GM12878 (cell line): ENCODE measurements at regions not wholly inside any gene's neighbourhood (a gene's known extent, or its start where the extent isn't known, plus 50 kb on each side); places are given as distances from the start of the nearest gene placed in this dataset.

Experiments used
- BCL11A ChIP-seq: IDR thresholded peaks from 2 replicates; pipeline ENCODE4 v1.6.1; 2011; ENCODE audit warnings: low read depth, low read length
- PML ChIP-seq: IDR thresholded peaks from 2 replicates; pipeline ENCODE4 v1.6.1; 2012; ENCODE audit warnings: low read length, inconsistent platforms
- POLR2A ChIP-seq: IDR thresholded peaks from 2 replicates; pipeline ENCODE4 v1.6.1; 2011; ENCODE audit warnings: low read depth, mild to moderate bottlenecking, low read length
- POLR2AphosphoS5 ChIP-seq: IDR thresholded peaks from 2 replicates; pipeline ENCODE4 v1.6.1; 2011; ENCODE audit warnings: mild to moderate bottlenecking, low read length, inconsistent platforms
- RAD51 ChIP-seq: fragments of 450-650 bp; IDR thresholded peaks from 2 replicates; pipeline ENCODE4 v1.6.1; 2016; ENCODE audit warnings: moderate library complexity, mild to moderate bottlenecking, inconsistent platforms
- SREBF2 ChIP-seq: IDR thresholded peaks from 2 replicates; pipeline ENCODE4 v1.6.1; 2012; ENCODE audit warnings: mild to moderate bottlenecking, low read length
- STAT1 ChIP-seq: fragments of 450-650 bp; conservative IDR thresholded peaks from 2 replicates; pipeline ENCODE4 v1.6.1; 2014; ENCODE audit warnings: antibody characterized with exemption, mild to moderate bottlenecking
- TAF1 ChIP-seq: IDR thresholded peaks from 2 replicates; pipeline ENCODE4 v1.6.1; 2011; ENCODE audit warnings: mild to moderate bottlenecking, low read depth, low read length, borderline replicate concordance
- TCF12 ChIP-seq: IDR thresholded peaks from 2 replicates; pipeline ENCODE4 v1.6.1; 2011; ENCODE audit warnings: low read depth, mild to moderate bottlenecking, low read length
- ZNF24 ChIP-seq: fragments of 450-650 bp; IDR thresholded peaks from 2 replicates; pipeline ENCODE4 v1.6.1; 2017; ENCODE audit warnings: antibody characterized with exemption, mild to moderate bottlenecking
- TF ChIP-seq, protein P1 (sequence below), 3 experiments: IDR thresholded peaks in 2 of 3; conservative IDR thresholded peaks in 1 of 3; 2 replicates each; pipeline ENCODE4 v1.5.1; 2011; ENCODE audit warnings: low read depth in 3 of 3, low read length in 3 of 3, mild to moderate bottlenecking in 3 of 3, control low read depth in 2 of 3, moderate library complexity in 2 of 3, inconsistent platforms in 1 of 3, mixed read lengths in 1 of 3; ENCODE audit not compliant: control insufficient read depth in 2 of 3, insufficient read depth in 1 of 3; ENCODE audit errors: extremely low read depth in 1 of 3
- TF ChIP-seq, protein P2 (sequence below): IDR thresholded peaks from 2 replicates; pipeline ENCODE4 v1.6.1; 2012; ENCODE audit warnings: low read depth, low read length, improper control_type of control experiment
- TF ChIP-seq, protein P3 (sequence below): fragments of 450-650 bp; IDR thresholded peaks from 2 replicates; pipeline ENCODE4 v1.6.1; 2016; ENCODE audit warnings: mild to moderate bottlenecking

DNA sequence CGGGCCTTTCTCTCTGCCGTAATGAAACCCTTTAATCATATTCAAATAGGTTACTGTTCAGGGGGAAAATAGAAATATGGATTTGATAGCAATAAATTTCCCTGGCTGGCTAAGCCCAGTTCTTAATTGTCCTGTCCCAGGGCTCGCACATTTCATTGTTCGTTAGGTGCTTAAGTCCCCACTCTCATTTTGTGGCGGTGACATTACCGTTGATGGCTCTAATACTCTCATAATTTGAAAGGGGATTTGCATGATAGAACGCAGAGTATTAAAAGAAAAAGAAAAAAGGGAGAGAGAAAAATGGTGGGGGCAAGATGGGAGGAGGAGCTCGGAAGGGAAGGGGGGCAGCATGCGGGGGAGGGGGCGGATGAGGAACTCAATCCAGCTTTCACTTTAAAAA, 79.1 kb upstream of the FOXP4 start:
- TF ChIP-seq, protein P1, sequence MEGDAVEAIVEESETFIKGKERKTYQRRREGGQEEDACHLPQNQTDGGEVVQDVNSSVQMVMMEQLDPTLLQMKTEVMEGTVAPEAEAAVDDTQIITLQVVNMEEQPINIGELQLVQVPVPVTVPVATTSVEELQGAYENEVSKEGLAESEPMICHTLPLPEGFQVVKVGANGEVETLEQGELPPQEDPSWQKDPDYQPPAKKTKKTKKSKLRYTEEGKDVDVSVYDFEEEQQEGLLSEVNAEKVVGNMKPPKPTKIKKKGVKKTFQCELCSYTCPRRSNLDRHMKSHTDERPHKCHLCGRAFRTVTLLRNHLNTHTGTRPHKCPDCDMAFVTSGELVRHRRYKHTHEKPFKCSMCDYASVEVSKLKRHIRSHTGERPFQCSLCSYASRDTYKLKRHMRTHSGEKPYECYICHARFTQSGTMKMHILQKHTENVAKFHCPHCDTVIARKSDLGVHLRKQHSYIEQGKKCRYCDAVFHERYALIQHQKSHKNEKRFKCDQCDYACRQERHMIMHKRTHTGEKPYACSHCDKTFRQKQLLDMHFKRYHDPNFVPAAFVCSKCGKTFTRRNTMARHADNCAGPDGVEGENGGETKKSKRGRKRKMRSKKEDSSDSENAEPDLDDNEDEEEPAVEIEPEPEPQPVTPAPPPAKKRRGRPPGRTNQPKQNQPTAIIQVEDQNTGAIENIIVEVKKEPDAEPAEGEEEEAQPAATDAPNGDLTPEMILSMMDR (IDR thresholded peaks at IDR 0.05 in 2 of 3, conservative IDR thresholded peaks at IDR 0.05 in 1 of 3; ENCODE audit: control insufficient read depth in 2 of 3, extremely low read depth in 1 of 3, insufficient read depth in 1 of 3, low read depth in 3 of 3, low read length in 3 of 3), result no peak
- TF ChIP-seq PML, result no peak
- TF ChIP-seq POLR2A, result no peak
- no peak for TF ChIP-seq TAF1
- no peak for TF ChIP-seq ZNF24
- TF ChIP-seq STAT1, result no peak
- no peak for TF ChIP-seq TCF12
- TF ChIP-seq, protein P2, sequence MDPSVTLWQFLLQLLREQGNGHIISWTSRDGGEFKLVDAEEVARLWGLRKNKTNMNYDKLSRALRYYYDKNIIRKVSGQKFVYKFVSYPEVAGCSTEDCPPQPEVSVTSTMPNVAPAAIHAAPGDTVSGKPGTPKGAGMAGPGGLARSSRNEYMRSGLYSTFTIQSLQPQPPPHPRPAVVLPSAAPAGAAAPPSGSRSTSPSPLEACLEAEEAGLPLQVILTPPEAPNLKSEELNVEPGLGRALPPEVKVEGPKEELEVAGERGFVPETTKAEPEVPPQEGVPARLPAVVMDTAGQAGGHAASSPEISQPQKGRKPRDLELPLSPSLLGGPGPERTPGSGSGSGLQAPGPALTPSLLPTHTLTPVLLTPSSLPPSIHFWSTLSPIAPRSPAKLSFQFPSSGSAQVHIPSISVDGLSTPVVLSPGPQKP, result no peak
- TF ChIP-seq POLR2AphosphoS5, result no peak
- no peak for TF ChIP-seq BCL11A
- TF ChIP-seq RAD51, result no peak
- TF ChIP-seq, protein P3, sequence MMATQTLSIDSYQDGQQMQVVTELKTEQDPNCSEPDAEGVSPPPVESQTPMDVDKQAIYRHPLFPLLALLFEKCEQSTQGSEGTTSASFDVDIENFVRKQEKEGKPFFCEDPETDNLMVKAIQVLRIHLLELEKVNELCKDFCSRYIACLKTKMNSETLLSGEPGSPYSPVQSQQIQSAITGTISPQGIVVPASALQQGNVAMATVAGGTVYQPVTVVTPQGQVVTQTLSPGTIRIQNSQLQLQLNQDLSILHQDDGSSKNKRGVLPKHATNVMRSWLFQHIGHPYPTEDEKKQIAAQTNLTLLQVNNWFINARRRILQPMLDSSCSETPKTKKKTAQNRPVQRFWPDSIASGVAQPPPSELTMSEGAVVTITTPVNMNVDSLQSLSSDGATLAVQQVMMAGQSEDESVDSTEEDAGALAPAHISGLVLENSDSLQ, result no peak
- no peak for TF ChIP-seq SREBF2
